ENCODE measurements at regions not wholly inside any gene's neighbourhood (a gene's known extent, or its start where the extent isn't known, plus 50 kb on each side); places are given as distances from the start of the nearest gene placed in this dataset.

- Histone ChIP-seq H3K9me3 (replicated peaks in 1 of 2; ENCODE audit: control insufficient read depth in 2 of 2, insufficient read depth in 1 of 2, low read depth in 1 of 2, low read length in 2 of 2) (no peaks in the 10 kb centered on the region), H2BK15ac (ENCODE audit: low read length) (no peak overlapping the region), H4K8ac (ENCODE audit: low read depth, low read length) (no peak overlapping the region), H3K9ac (ENCODE audit: low read depth, low read length, poor library complexity) (no peak overlapping the region), H3K14ac (ENCODE audit: low read length) (no peak overlapping the region), H2BK120ac (ENCODE audit: low read depth, low read length) (no peak overlapping the region), H3K4me2 (ENCODE audit: insufficient read depth, low read length, poor library complexity, severe bottlenecking) (no peak overlapping the region), H3K79me1 (ENCODE audit: low read depth, low read length) (no peaks in the 10 kb centered on the region), H4K91ac (ENCODE audit: low read depth, low read length, poor library complexity) (no peak overlapping the region), H2AK5ac (ENCODE audit: low read depth, low read length) (no peak overlapping the region), H2AFZ (ENCODE audit: low read length) (peak overlapping the region; percentile 15), H3K4me1 (ENCODE audit: control insufficient read depth in 2 of 2, insufficient read depth in 1 of 2, low read depth in 1 of 2, low read length in 2 of 2) (no peaks in the 10 kb centered on the region), H3K27ac (replicated peaks; ENCODE audit: low read length) (no peak overlapping the region), H3K4ac (ENCODE audit: low read length) (no peak overlapping the region), H2BK12ac (ENCODE audit: low read length) (no peak overlapping the region), H3K27me3 (ENCODE audit: control insufficient read depth in 3 of 3, insufficient read depth in 3 of 3, low read depth in 1 of 3, low read length in 3 of 3) (no peaks in the 10 kb centered on the region), H3K23ac (ENCODE audit: low read depth, low read length, poor library complexity) (no peak overlapping the region), H3K4me3 (ENCODE audit: low read length in 2 of 2) (no peak overlapping the region), H2BK5ac (ENCODE audit: low read length) (no peak overlapping the region), H3K18ac (ENCODE audit: low read length) (no peak overlapping the region), H3K36me3 (replicated peaks in 1 of 2; ENCODE audit: control insufficient read depth in 2 of 2, insufficient read depth in 2 of 2, low read length in 2 of 2) (no peaks in the 10 kb centered on the region)
- DNase-seq (ENCODE audit: low spot score), result no peak
- 100% methylated on average over 1 to 2 of the region's 4 CpGs for WGBS, 2 donors (ENCODE audit: extremely low coverage in 2 of 2, insufficient read length in 2 of 2, insufficient replicate concordance in 1 of 2)
Observed at GRCh38 chr4:133969202-133969848, 232.3 kb downstream of the PABPC4L start.

- no peak overlapping the region for H2BK5ac ChIP-seq (ENCODE audit: low read length)
- H3K14ac ChIP-seq (ENCODE audit: low read length), result no peak overlapping the region
- no peak overlapping the region for H3K23ac ChIP-seq (ENCODE audit: low read depth, low read length, poor library complexity)
- no peak overlapping the region for H3K9ac ChIP-seq (ENCODE audit: low read depth, low read length, poor library complexity)
- no peaks in the 10 kb centered on the region for H3K36me3 ChIP-seq (replicated peaks in 1 of 2; ENCODE audit: control insufficient read depth in 2 of 2, insufficient read depth in 2 of 2, low read length in 2 of 2)
- no peak overlapping the region for H3K27ac ChIP-seq (replicated peaks; ENCODE audit: low read length)
- H3K27me3 ChIP-seq (ENCODE audit: control insufficient read depth in 3 of 3, insufficient read depth in 3 of 3, low read depth in 1 of 3, low read length in 3 of 3), result no peaks in the 10 kb centered on the region
- no peak overlapping the region for H3K18ac ChIP-seq (ENCODE audit: low read length)
- H3K4me3 ChIP-seq (ENCODE audit: low read length in 2 of 2), result no peak overlapping the region
- DNase-seq (ENCODE audit: low spot score), result no peak
- no CpG with 5 or more reads among the region's 3 CpGs for WGBS, 2 donors (ENCODE audit: extremely low coverage in 2 of 2, insufficient read length in 2 of 2, insufficient replicate concordance in 1 of 2)
- H4K8ac ChIP-seq (ENCODE audit: low read depth, low read length), result no peak overlapping the region
- H2AFZ ChIP-seq (ENCODE audit: low read length), result no peak overlapping the region
- H3K79me1 ChIP-seq (ENCODE audit: low read depth, low read length), result no peaks in the 10 kb centered on the region
- H3K9me3 ChIP-seq (replicated peaks in 1 of 2; ENCODE audit: control insufficient read depth in 2 of 2, insufficient read depth in 1 of 2, low read depth in 1 of 2, low read length in 2 of 2), result no peaks in the 10 kb centered on the region
- no peak overlapping the region for H2BK15ac ChIP-seq (ENCODE audit: low read length)
- H3K4me2 ChIP-seq (ENCODE audit: insufficient read depth, low read length, poor library complexity, severe bottlenecking), result no peak overlapping the region
- no peak overlapping the region for H2BK12ac ChIP-seq (ENCODE audit: low read length)
- no peak overlapping the region for H3K4ac ChIP-seq (ENCODE audit: low read length)
- no peak overlapping the region for H2BK120ac ChIP-seq (ENCODE audit: low read depth, low read length)
- no peak overlapping the region for H4K91ac ChIP-seq (ENCODE audit: low read depth, low read length, poor library complexity)
- H2AK5ac ChIP-seq (ENCODE audit: low read depth, low read length), result no peak overlapping the region
- H3K4me1 ChIP-seq (ENCODE audit: control insufficient read depth in 2 of 2, insufficient read depth in 1 of 2, low read depth in 1 of 2, low read length in 2 of 2), result no peaks in the 10 kb centered on the region
Observed at GRCh38 chr4:133968174-133968573, 233.4 kb downstream of the PABPC4L start.

- no peak overlapping the region for H4K91ac ChIP-seq (ENCODE audit: low read depth, low read length, poor library complexity)
- H3K4me1 ChIP-seq (ENCODE audit: control insufficient read depth in 2 of 2, insufficient read depth in 1 of 2, low read depth in 1 of 2, low read length in 2 of 2), result no peaks in the 10 kb centered on the region
- H3K79me1 ChIP-seq (ENCODE audit: low read depth, low read length), result no peaks in the 10 kb centered on the region
Observed at GRCh38 chr4:133960975-133961374, 240.6 kb downstream of the PABPC4L start.

GRCh38 chr4:133943081-133943480 is 258.5 kb downstream of the PABPC4L start:
- H3K14ac ChIP-seq (ENCODE audit: low read length), result no peak overlapping the region
- H2BK120ac ChIP-seq (ENCODE audit: low read depth, low read length), result no peak overlapping the region
- H2BK15ac ChIP-seq (ENCODE audit: low read length), result no peak overlapping the region
- no CpG with 5 or more reads among the region's 1 CpG for WGBS, 2 donors (ENCODE audit: extremely low coverage in 2 of 2, insufficient read length in 2 of 2, insufficient replicate concordance in 1 of 2)
- no peak for DNase-seq (ENCODE audit: low spot score)
- H4K8ac ChIP-seq (ENCODE audit: low read depth, low read length), result no peak overlapping the region
- H3K9me3 ChIP-seq (replicated peaks in 1 of 2; ENCODE audit: control insufficient read depth in 2 of 2, insufficient read depth in 1 of 2, low read depth in 1 of 2, low read length in 2 of 2), result no peaks in the 10 kb centered on the region
- no peak overlapping the region for H4K91ac ChIP-seq (ENCODE audit: low read depth, low read length, poor library complexity)
- no peak overlapping the region for H3K23ac ChIP-seq (ENCODE audit: low read depth, low read length, poor library complexity)
- H2AK5ac ChIP-seq (ENCODE audit: low read depth, low read length), result no peak overlapping the region
- H3K4ac ChIP-seq (ENCODE audit: low read length), result no peak overlapping the region
- H2BK12ac ChIP-seq (ENCODE audit: low read length), result no peak overlapping the region
- no peaks in the 10 kb centered on the region for H3K79me1 ChIP-seq (ENCODE audit: low read depth, low read length)
- H3K9ac ChIP-seq (ENCODE audit: low read depth, low read length, poor library complexity), result no peak overlapping the region
- no peak overlapping the region for H3K18ac ChIP-seq (ENCODE audit: low read length)
- H3K27ac ChIP-seq (replicated peaks; ENCODE audit: low read length), result no peak overlapping the region
- no peak overlapping the region for H2AFZ ChIP-seq (ENCODE audit: low read length)
- H3K27me3 ChIP-seq (ENCODE audit: control insufficient read depth in 3 of 3, insufficient read depth in 3 of 3, low read depth in 1 of 3, low read length in 3 of 3), result no peaks in the 10 kb centered on the region
- no peak overlapping the region for H2BK5ac ChIP-seq (ENCODE audit: low read length)
- no peaks in the 10 kb centered on the region for H3K4me1 ChIP-seq (ENCODE audit: control insufficient read depth in 2 of 2, insufficient read depth in 1 of 2, low read depth in 1 of 2, low read length in 2 of 2)
- H3K36me3 ChIP-seq (replicated peaks in 1 of 2; ENCODE audit: control insufficient read depth in 2 of 2, insufficient read depth in 2 of 2, low read length in 2 of 2), result no peaks in the 10 kb centered on the region
- H3K4me2 ChIP-seq (ENCODE audit: insufficient read depth, low read length, poor library complexity, severe bottlenecking), result no peak overlapping the region
- no peak overlapping the region for H3K4me3 ChIP-seq (ENCODE audit: low read length in 2 of 2)

More at GRCh38 chr4:133960975-133961374, 240.6 kb downstream of the PABPC4L start:
- H2BK15ac ChIP-seq (ENCODE audit: low read length), result no peak overlapping the region
- no peak overlapping the region for H3K14ac ChIP-seq (ENCODE audit: low read length)
- no CpG with 5 or more reads among the region's 2 CpGs for WGBS, 2 donors (ENCODE audit: extremely low coverage in 2 of 2, insufficient read length in 2 of 2, insufficient replicate concordance in 1 of 2)
- no peak overlapping the region for H3K23ac ChIP-seq (ENCODE audit: low read depth, low read length, poor library complexity)
- no peak overlapping the region for H3K9ac ChIP-seq (ENCODE audit: low read depth, low read length, poor library complexity)
- H3K4me3 ChIP-seq (ENCODE audit: low read length in 2 of 2), result no peak overlapping the region
- no peak overlapping the region for H4K8ac ChIP-seq (ENCODE audit: low read depth, low read length)
- no peak overlapping the region for H3K4me2 ChIP-seq (ENCODE audit: insufficient read depth, low read length, poor library complexity, severe bottlenecking)
- H2AK5ac ChIP-seq (ENCODE audit: low read depth, low read length), result no peak overlapping the region
- H3K9me3 ChIP-seq (replicated peaks in 1 of 2; ENCODE audit: control insufficient read depth in 2 of 2, insufficient read depth in 1 of 2, low read depth in 1 of 2, low read length in 2 of 2), result no peaks in the 10 kb centered on the region
- H3K36me3 ChIP-seq (replicated peaks in 1 of 2; ENCODE audit: control insufficient read depth in 2 of 2, insufficient read depth in 2 of 2, low read length in 2 of 2), result no peaks in the 10 kb centered on the region
- H3K18ac ChIP-seq (ENCODE audit: low read length), result no peak overlapping the region
- no peak overlapping the region for H2BK120ac ChIP-seq (ENCODE audit: low read depth, low read length)
- no peak for DNase-seq (ENCODE audit: low spot score)
- H3K27me3 ChIP-seq (ENCODE audit: control insufficient read depth in 3 of 3, insufficient read depth in 3 of 3, low read depth in 1 of 3, low read length in 3 of 3), result no peaks in the 10 kb centered on the region
- no peak overlapping the region for H3K27ac ChIP-seq (replicated peaks; ENCODE audit: low read length)
- peak overlapping the region; percentile 17 for H2AFZ ChIP-seq (ENCODE audit: low read length)
- no peak overlapping the region for H2BK5ac ChIP-seq (ENCODE audit: low read length)
- no peak overlapping the region for H2BK12ac ChIP-seq (ENCODE audit: low read length)
- no peak overlapping the region for H3K4ac ChIP-seq (ENCODE audit: low read length)
